ENCODE measurements at regions not wholly inside any gene's neighbourhood (a gene's known extent, or its start where the extent isn't known, plus 50 kb on each side); places are given as distances from the start of the nearest gene placed in this dataset.

GRCh38 chr4:81353861-81354260 is 117.8 kb downstream of the RASGEF1B start:
- TF ChIP-seq CTCF (IDR thresholded peaks at IDR 0.05) = no peak
- no peak for TF ChIP-seq POLR2A (IDR thresholded peaks at IDR 0.05)

Measured in suprapubic skin (tissue), 3 donors.